H1 (cell line): ENCODE measurements at regions not wholly inside any gene's neighbourhood (a gene's known extent, or its start where the extent isn't known, plus 50 kb on each side); places are given as distances from the start of the nearest gene placed in this dataset.

Source experiments
- CTCF ChIA-PET: fragments of 300-600 bp; sonication (Branson Sonifier 250); formaldehyde crosslinking; loops from one replicate; lab custom pipeline; 2021; ENCODE audit not compliant: partially characterized antibody; lab: Charles Lee
- POLR2A ChIA-PET: fragments of 300-600 bp; sonication (Branson Sonifier 250); formaldehyde crosslinking; loops from one replicate; lab custom pipeline; 2021; ENCODE audit warnings: inconsistent platforms; ENCODE audit not compliant: partially characterized antibody; lab: Charles Lee
- DNase-seq, 2 experiments: peaks; one replicate each; pipeline versions ENCODE4 v3.0.0 to v3.0.0-alpha.2; 2010 to 2022; ENCODE audit warnings: low spot score in 2 of 2, low read depth in 1 of 2, mixed read lengths in 1 of 2
- FAIRE-seq: peaks from 2 replicates; lab custom pipeline; 2011; peaks lifted over from hg19 to GRCh38; lab: Jason Lieb, UNC
- H2AFZ ChIP-seq: 2 replicates; pipeline ENCODE4 v1.8.1; 2012; ENCODE audit warnings: low read length, inconsistent platforms
- H2AK5ac ChIP-seq: 2 replicates; pipeline ENCODE4 v1.6.1; 2013; ENCODE audit warnings: low read depth, low read length
- H2BK120ac ChIP-seq: replicated peaks from 2 replicates; pipeline ENCODE3; 2013; ENCODE audit warnings: low read depth, low read length, inconsistent platforms
- H2BK12ac ChIP-seq: 2 replicates; pipeline ENCODE4 v1.6.1; 2013; ENCODE audit warnings: low read depth, low read length
- H2BK15ac ChIP-seq: 2 replicates; pipeline ENCODE4 v1.6.1; 2013; ENCODE audit warnings: low read length
- H2BK20ac ChIP-seq: 2 replicates; pipeline ENCODE4 v1.6.1; 2013; ENCODE audit warnings: low read length
- H2BK5ac ChIP-seq: 2 replicates; pipeline ENCODE4 v1.6.1; 2013; ENCODE audit warnings: low read depth, low read length
- H3K14ac ChIP-seq: 2 replicates; pipeline ENCODE4 v1.6.1; 2013; ENCODE audit warnings: inconsistent platforms; ENCODE audit not compliant: insufficient read length
- H3K18ac ChIP-seq: 2 replicates; pipeline ENCODE4 v1.6.1; 2013; ENCODE audit warnings: low read length; ENCODE audit errors: extremely low read depth
- H3K23ac ChIP-seq: 2 replicates; pipeline ENCODE4 v1.6.1; 2013; ENCODE audit warnings: inconsistent platforms; ENCODE audit not compliant: insufficient read length
- H3K23me2 ChIP-seq: 2 replicates; pipeline ENCODE4 v1.6.1; 2013; ENCODE audit warnings: low read depth, low read length
- H3K27ac ChIP-seq: 2 replicates; pipeline ENCODE4 v1.6.1; 2011; ENCODE audit warnings: low read depth, low read length, inconsistent platforms
- H3K27me3 ChIP-seq, 4 experiments: replicated peaks in 1 of 4; 1 replicate in 1 of 4; 2 replicates in 3 of 4; pipeline versions ENCODE4 v1.6.1 to v1.8.1; 2011 to 2013; ENCODE audit warnings: low read length in 3 of 4, mild to moderate bottlenecking in 3 of 4, inconsistent platforms in 2 of 4, mixed read lengths in 2 of 4, moderate library complexity in 1 of 4; ENCODE audit not compliant: control insufficient read depth in 3 of 4, insufficient read depth in 3 of 4; ENCODE audit errors: extremely low read depth in 1 of 4
- H3K36me3 ChIP-seq, 4 experiments: 2 replicates each; pipeline versions ENCODE4 v1.6.1 to v1.8.1; 2011 to 2013; ENCODE audit warnings: mild to moderate bottlenecking in 4 of 4, low read length in 3 of 4, moderate library complexity in 2 of 4, control low read depth in 1 of 4, inconsistent platforms in 1 of 4; ENCODE audit not compliant: insufficient read depth in 4 of 4, control insufficient read depth in 2 of 4
- H3K4ac ChIP-seq: replicated peaks from 2 replicates; pipeline ENCODE3; 2013; ENCODE audit warnings: low read length, low read depth, mixed read lengths, inconsistent platforms; ENCODE audit not compliant: insufficient read length
- H3K4me1 ChIP-seq, 4 experiments: replicated peaks in 1 of 4; 1 replicate in 1 of 4; 2 replicates in 3 of 4; pipeline versions ENCODE4 v1.6.1 to v1.8.1; 2011 to 2013; ENCODE audit warnings: low read length in 3 of 4, inconsistent platforms in 2 of 4, mixed read lengths in 1 of 4; ENCODE audit not compliant: insufficient read depth in 4 of 4, control insufficient read depth in 3 of 4
- H3K4me2 ChIP-seq, 2 experiments: 2 replicates each; pipeline versions ENCODE4 v1.6.1 to v1.8.1; 2011 to 2013; ENCODE audit warnings: low read depth in 2 of 2, low read length in 2 of 2, control low read depth in 1 of 2, inconsistent platforms in 1 of 2, mild to moderate bottlenecking in 1 of 2; ENCODE audit not compliant: insufficient read depth in 1 of 2
- H3K4me3 ChIP-seq, 4 experiments: fragments of 200-600, 300-600 bp in 1 of 4; sonication (generic), shearing (Covaris generic), sonication (Bioruptor Twin) in 1 of 4; 2 replicates each; pipeline versions ENCODE4 v1.5.1 to v1.8.1; 2011 to 2016; ENCODE audit warnings: low read length in 4 of 4, low read depth in 3 of 4, control low read depth in 2 of 4, inconsistent platforms in 2 of 4, mild to moderate bottlenecking in 2 of 4, mixed read lengths in 1 of 4, moderate library complexity in 1 of 4; ENCODE audit not compliant: insufficient read depth in 2 of 4; ENCODE audit errors: extremely low read depth in 1 of 4
- H3K56ac ChIP-seq: replicated peaks from 2 replicates; pipeline ENCODE3; 2013; ENCODE audit warnings: low read depth, mild to moderate bottlenecking, mixed read lengths, low read length, inconsistent platforms; ENCODE audit not compliant: insufficient read length
- H3K79me1 ChIP-seq: 2 replicates; pipeline ENCODE4 v1.6.1; 2013; ENCODE audit warnings: low read depth, low read length, control low read depth
- H3K79me2 ChIP-seq, 2 experiments: 2 replicates each; pipeline versions ENCODE4 v1.6.1 to v1.8.1; 2012 to 2013; ENCODE audit warnings: low read length in 2 of 2, mild to moderate bottlenecking in 2 of 2, inconsistent platforms in 1 of 2; ENCODE audit not compliant: insufficient read depth in 2 of 2, control insufficient read depth in 1 of 2
- H3K9ac ChIP-seq, 4 experiments: replicated peaks in 1 of 4; 1 replicate in 1 of 4; 2 replicates in 3 of 4; pipeline versions ENCODE4 v1.6.1 to v1.8.1; 2011 to 2013; ENCODE audit warnings: low read depth in 3 of 4, low read length in 3 of 4, control low read depth in 2 of 4, mild to moderate bottlenecking in 2 of 4, moderate library complexity in 2 of 4, inconsistent platforms in 1 of 4; ENCODE audit errors: extremely low read depth in 1 of 4
- H3K9me3 ChIP-seq, 2 experiments: 2 replicates each; pipeline versions ENCODE4 v1.6.1 to v1.8.1; 2012 to 2013; ENCODE audit warnings: mild to moderate bottlenecking in 2 of 2, moderate library complexity in 2 of 2, control low read depth in 1 of 2, inconsistent platforms in 1 of 2, low read depth in 1 of 2, low read length in 1 of 2, mixed read lengths in 1 of 2; ENCODE audit not compliant: insufficient read depth in 2 of 2
- H4K20me1 ChIP-seq, 2 experiments: replicated peaks in 1 of 2; 2 replicates each; pipeline versions ENCODE3 to v1.8.1; 2011 to 2013; ENCODE audit warnings: inconsistent platforms in 2 of 2, low read length in 2 of 2, mild to moderate bottlenecking in 1 of 2; ENCODE audit not compliant: insufficient read depth in 2 of 2, control insufficient read depth in 1 of 2
- H4K5ac ChIP-seq: 2 replicates; pipeline ENCODE4 v1.6.1; 2013; ENCODE audit warnings: low read length, low read depth, mixed read lengths, inconsistent platforms; ENCODE audit not compliant: insufficient read length
- H4K8ac ChIP-seq: 2 replicates; pipeline ENCODE4 v1.8.0; 2013; ENCODE audit warnings: mild to moderate bottlenecking, moderate library complexity, low read length, inconsistent platforms; ENCODE audit not compliant: insufficient read depth; ENCODE audit errors: extremely low read depth
- H4K91ac ChIP-seq: replicated peaks from 2 replicates; pipeline ENCODE3; 2013; ENCODE audit warnings: low read length, mixed read lengths, inconsistent platforms; ENCODE audit not compliant: insufficient read length
- ASH2L ChIP-seq: fragments of 200-600, 300-600 bp; sonication (generic); IDR thresholded peaks from one replicate; pipeline ENCODE4 v1.7.1; 2017; ENCODE audit warnings: low read length
- CBX5 ChIP-seq: fragments of 300-800, 300-1000 bp; sonication (generic); IDR thresholded peaks from 2 replicates; pipeline ENCODE4 v1.7.1; 2016; ENCODE audit warnings: antibody characterized with exemption, low read length, low read depth
- CBX8 ChIP-seq: fragments of 300-800, 300-1000 bp; sonication (generic); IDR thresholded peaks from 2 replicates; pipeline ENCODE4 v1.7.1; 2016; ENCODE audit warnings: low read depth, low read length, borderline replicate concordance
- EZH2 ChIP-seq: fragments of 200-600 bp; sonication (generic); IDR thresholded peaks from 2 replicates; pipeline ENCODE4 v1.7.1; 2012; ENCODE audit warnings: low read depth, mild to moderate bottlenecking, moderate library complexity, low read length, inconsistent platforms; ENCODE audit not compliant: severe bottlenecking
- GTF2F1 ChIP-seq: IDR thresholded peaks from 2 replicates; pipeline ENCODE4 v1.6.1; 2012; ENCODE audit warnings: low read depth, low read length, improper control_type of control experiment, borderline replicate concordance
- HDAC6 ChIP-seq: IDR thresholded peaks from one replicate; pipeline ENCODE4 v1.7.1; 2012; ENCODE audit warnings: low read depth, mild to moderate bottlenecking, inconsistent platforms, low read length, moderate library complexity
- JUND ChIP-seq: IDR thresholded peaks from 2 replicates; pipeline ENCODE4 v1.6.1; 2011; ENCODE audit warnings: mild to moderate bottlenecking, improper control_type of control experiment, low read length
- NANOG ChIP-seq: IDR thresholded peaks from 2 replicates; pipeline ENCODE4 v1.6.1; 2011; ENCODE audit warnings: low read length, low read depth, mild to moderate bottlenecking, inconsistent platforms; ENCODE audit not compliant: insufficient read depth, poor library complexity, severe bottlenecking
- POU5F1 ChIP-seq: IDR thresholded peaks from 2 replicates; pipeline ENCODE4 v1.6.1; 2011; ENCODE audit warnings: low read depth, mild to moderate bottlenecking, low read length, moderate library complexity
- RFX5 ChIP-seq: IDR thresholded peaks from 2 replicates; pipeline ENCODE4 v1.6.1; 2011; ENCODE audit warnings: low read depth, low read length, improper control_type of control experiment, borderline replicate concordance
- SAP30 ChIP-seq: fragments of 300-600 bp; sonication (generic); IDR thresholded peaks from 2 replicates; pipeline ENCODE4 v1.7.1; 2012; ENCODE audit warnings: low read length, moderate library complexity, mild to moderate bottlenecking, inconsistent platforms; ENCODE audit not compliant: insufficient read depth, insufficient replicate concordance
- TAF1 ChIP-seq: IDR thresholded peaks from 2 replicates; pipeline ENCODE4 v1.6.1; 2011; ENCODE audit warnings: mild to moderate bottlenecking, low read depth, low read length
- TAF7 ChIP-seq: optimal IDR thresholded peaks from 2 replicates; pipeline ENCODE3; 2011; ENCODE audit warnings: low read depth, mild to moderate bottlenecking, inconsistent platforms, low read length, moderate library complexity, borderline replicate concordance
- YY1 ChIP-seq: IDR thresholded peaks from 2 replicates; pipeline ENCODE4 v1.6.1; 2011; ENCODE audit warnings: low read depth, mild to moderate bottlenecking, low read length
- WGBS, 2 experiments: shearing (Covaris generic) in 1 of 2; methylation state at CpG; one replicate each; pipeline versions ENCODE4 v1.1.6 to v1.1.7; 2013 to 2015; ENCODE audit warnings: low lambda C conversion rate in 2 of 2, mixed read lengths in 2 of 2, inconsistent platforms in 1 of 2, low coverage in 1 of 2, missing lambda C conversion rate in 1 of 2; ENCODE audit not compliant: insufficient replicate concordance in 2 of 2, insufficient coverage in 1 of 2, insufficient read length in 1 of 2; ENCODE audit errors: extremely low coverage in 1 of 2, missing lambda C conversion rate in 1 of 2; 5-methylcytosine and 5-hydroxymethylcytosine counted together

DNA sequence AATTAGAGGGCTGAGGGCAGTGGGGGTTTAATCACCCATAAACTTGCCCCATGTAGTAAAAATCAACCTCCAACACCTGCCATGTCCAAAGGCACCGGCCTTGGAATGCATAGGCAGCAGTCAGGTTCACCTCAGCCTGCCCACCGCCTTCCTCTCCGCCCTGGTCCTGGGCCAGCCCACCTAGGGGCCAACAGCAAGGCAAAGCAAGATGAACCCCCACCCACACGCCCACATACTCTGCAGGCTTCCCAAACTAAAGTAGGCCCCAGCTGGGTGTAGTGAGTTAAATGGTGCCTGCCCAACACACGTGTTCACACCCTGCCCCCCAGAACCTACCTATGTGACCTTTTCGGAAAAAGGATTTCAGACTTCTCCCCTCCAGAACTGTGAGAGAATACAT is 92.9 kb upstream of the RAI14 start:
- Histone ChIP-seq H3K23me2 (no peaks in the 10 kb centered on the region), H3K4ac (no peak overlapping the region), H2BK15ac (no peak overlapping the region), H3K4me3 (no peak overlapping the region), H3K4me2 (no peak overlapping the region), H3K14ac (no peak overlapping the region), H2BK5ac (no peak overlapping the region), H4K91ac (no peak overlapping the region), H2BK120ac (no peak overlapping the region), H4K20me1 (no peaks in the 10 kb centered on the region), H3K4me1 (peaks cover 0 to 10% (median 7%) of the 10 kb centered on the region in 4 experiments; a peak in 6 of 7 replicates), H2AFZ (0 out of 2 replicates have a peak overlapping the region, but pooled peaks have one; percentile 86), H3K23ac (no peak overlapping the region), H3K18ac (no peak overlapping the region; the same call in 1 of the 2 replicates), H3K36me3 (no peaks in the 10 kb centered on the region), H3K79me1 (no peaks in the 10 kb centered on the region), H3K56ac (no peak overlapping the region), H3K79me2 (no peaks in the 10 kb centered on the region), H4K5ac (no peak overlapping the region), H3K9ac (no peak overlapping the region), H2BK12ac (no peak overlapping the region), H3K9me3 (no peaks in the 10 kb centered on the region), H2BK20ac (no peak overlapping the region; the same call in 1 of the 2 replicates), H3K27ac (no peak overlapping the region), H2AK5ac (no peak overlapping the region), H4K8ac (no peak overlapping the region), H3K27me3 (no peaks in the 10 kb centered on the region)
- DNase-seq (no peak), FAIRE-seq (no peak)
- WGBS, 2 experiments = 87% methylated on average over 6 of the region's 6 CpGs; no CpG with 5 or more reads in 1 of the 2 experiments
- CTCF ChIA-PET = interaction anchor here (1.3 to 3.4 kb wide), 3 partner anchors 14 to 336 kb away, joined by 3 to 13 read pairs (median 3); no protein-coding TSS in a partner anchor
- POLR2A ChIA-PET = no interaction called here
- TF ChIP-seq CBX5 = no peak
- no peak for TF ChIP-seq CBX8
- TF ChIP-seq JUND = no peak
- TF ChIP-seq NANOG = no peak
- TF ChIP-seq TAF7 = no peak
- no peak for TF ChIP-seq TAF1
- no peak for TF ChIP-seq YY1
- no peak for TF ChIP-seq EZH2
- no peak for TF ChIP-seq ASH2L
- no peak for TF ChIP-seq POU5F1
- TF ChIP-seq SAP30 = no peak
- TF ChIP-seq RFX5 = no peak
- no peak for TF ChIP-seq HDAC6
- no peak for TF ChIP-seq GTF2F1
